ENCODE measurements at regions not wholly inside any gene's neighbourhood (a gene's known extent, or its start where the extent isn't known, plus 50 kb on each side); places are given as distances from the start of the nearest gene placed in this dataset.
"Not testable (repeated sequence)": the region's sequence is repeated elsewhere in the genome, so short reads cannot be mapped to it uniquely, and the experiment has no call there.

GRCh38 chr1:196366-196765 lies 255.1 kb downstream of the OR4F29 start:
- H3K36me3 ChIP-seq = not testable (repeated sequence)

GRCh38 chr1:191296-192049 lies 260.0 kb downstream of the OR4F29 start:
- H3K9me3 ChIP-seq; H3K27ac ChIP-seq; intact Hi-C loops (cut with DNase I); H3K4me3 ChIP-seq; H3K27me3 ChIP-seq; H3K4me1 ChIP-seq; DNase-seq: not testable (repeated sequence)
- 55 to 60% methylated on average over 13 to 14 of the region's 19 CpGs for WGBS, 2 donors
- peaks cover 0 to 12% (median 5%) of the 10 kb centered on the region in 3 donors for H3K36me3 ChIP-seq

More at GRCh38 chr1:196366-196765, 255.1 kb downstream of the OR4F29 start:
- DNase-seq; H3K27ac ChIP-seq; H3K4me3 ChIP-seq; H3K27me3 ChIP-seq; intact Hi-C loops (cut with DNase I); H3K9me3 ChIP-seq; H3K4me1 ChIP-seq: not testable (repeated sequence)
- no CpG with 5 or more reads among the region's 5 CpGs for WGBS, 2 donors

DNA sequence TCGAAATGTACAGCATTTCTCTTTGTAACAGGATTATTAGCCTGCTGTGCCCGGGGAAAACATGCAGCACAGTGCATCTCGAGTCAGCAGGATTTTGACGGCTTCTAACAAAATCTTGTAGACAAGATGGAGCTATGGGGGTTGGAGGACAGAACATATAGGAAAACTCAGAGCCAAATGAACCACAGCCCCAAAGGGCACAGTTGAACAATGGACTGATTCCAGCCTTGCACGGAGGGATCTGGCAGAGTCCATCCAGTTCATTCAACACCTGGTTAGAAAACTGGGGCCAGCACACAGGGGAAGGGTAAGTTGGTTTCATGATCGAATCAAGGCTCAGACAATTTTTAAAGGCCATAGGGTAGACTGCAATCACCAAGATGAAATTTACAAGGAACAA lies 260.8 kb downstream of the OR4F29 start:
- WGBS, 2 donors = 50 to 80% methylated on average over 2 to 3 of the region's 6 CpGs
- peaks cover 0 to 18% (median 6%) of the 10 kb centered on the region in 3 donors for H3K36me3 ChIP-seq
- H3K9me3 ChIP-seq; H3K27me3 ChIP-seq; H3K4me3 ChIP-seq; H3K4me1 ChIP-seq; intact Hi-C loops (cut with DNase I); DNase-seq; H3K27ac ChIP-seq: not testable (repeated sequence)

DNA sequence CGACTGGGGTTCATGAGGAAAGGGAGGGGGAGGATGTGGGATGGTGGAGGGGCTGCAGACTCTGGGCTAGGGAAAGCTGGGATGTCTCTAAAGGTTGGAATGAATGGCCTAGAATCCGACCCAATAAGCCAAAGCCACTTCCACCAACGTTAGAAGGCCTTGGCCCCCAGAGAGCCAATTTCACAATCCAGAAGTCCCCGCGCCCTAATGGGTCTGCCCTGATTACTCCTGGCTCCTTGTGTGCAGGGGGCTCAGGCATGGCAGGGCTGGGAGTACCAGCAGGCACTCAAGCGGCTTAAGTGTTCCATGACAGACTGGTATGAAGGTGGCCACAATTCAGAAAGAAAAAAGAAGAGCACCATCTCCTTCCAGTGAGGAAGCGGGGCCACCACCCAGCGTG lies 261.6 kb downstream of the OR4F29 start:
- H3K9me3 ChIP-seq; DNase-seq; H3K27me3 ChIP-seq; H3K4me3 ChIP-seq; H3K27ac ChIP-seq; H3K4me1 ChIP-seq; intact Hi-C loops (cut with DNase I): not testable (repeated sequence)
- peaks cover 0 to 18% (median 6%) of the 10 kb centered on the region in 3 donors for H3K36me3 ChIP-seq
- no CpG with 5 or more reads among the region's 8 CpGs for WGBS, 2 donors

DNA sequence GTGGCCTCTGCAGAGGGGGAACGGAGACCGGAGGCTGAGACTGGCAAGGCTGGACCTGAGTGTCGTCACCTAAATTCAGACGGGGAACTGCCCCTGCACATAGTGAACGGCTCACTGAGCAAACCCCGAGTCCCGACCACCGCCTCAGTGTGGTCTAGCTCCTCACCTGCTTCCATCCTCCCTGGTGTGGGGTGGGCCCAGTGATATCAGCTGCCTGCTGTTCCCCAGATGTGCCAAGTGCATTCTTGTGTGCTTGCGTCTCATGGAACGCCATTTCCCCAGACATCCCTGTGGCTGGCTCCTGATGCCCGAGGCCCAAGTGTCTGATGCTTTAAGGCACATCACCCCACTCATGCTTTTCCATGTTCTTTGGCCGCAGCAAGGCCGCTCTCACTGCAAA lies 262.2 kb downstream of the OR4F29 start:
- H3K27me3 ChIP-seq; intact Hi-C loops (cut with DNase I); DNase-seq; H3K9me3 ChIP-seq; H3K4me1 ChIP-seq; H3K27ac ChIP-seq; H3K4me3 ChIP-seq: not testable (repeated sequence)
- WGBS, 2 donors = no CpG with 5 or more reads among the region's 13 CpGs
- peaks cover 0 to 18% (median 6%) of the 10 kb centered on the region in 3 donors for H3K36me3 ChIP-seq

- H3K4me3 ChIP-seq; intact Hi-C loops (cut with DNase I); H3K27me3 ChIP-seq; H3K9me3 ChIP-seq; DNase-seq; H3K27ac ChIP-seq: not testable (repeated sequence)
- no CpG with 5 or more reads among the region's 6 CpGs for WGBS, 2 donors
- H3K36me3 ChIP-seq = peaks cover 0 to 18% (median 6%) of the 10 kb centered on the region in 3 donors
- H3K4me1 ChIP-seq = peaks cover 0 to 13% (median 0%) of the 10 kb centered on the region in 3 donors
Observed at GRCh38 chr1:187298-187697, 264.2 kb downstream of the OR4F29 start.

DNA sequence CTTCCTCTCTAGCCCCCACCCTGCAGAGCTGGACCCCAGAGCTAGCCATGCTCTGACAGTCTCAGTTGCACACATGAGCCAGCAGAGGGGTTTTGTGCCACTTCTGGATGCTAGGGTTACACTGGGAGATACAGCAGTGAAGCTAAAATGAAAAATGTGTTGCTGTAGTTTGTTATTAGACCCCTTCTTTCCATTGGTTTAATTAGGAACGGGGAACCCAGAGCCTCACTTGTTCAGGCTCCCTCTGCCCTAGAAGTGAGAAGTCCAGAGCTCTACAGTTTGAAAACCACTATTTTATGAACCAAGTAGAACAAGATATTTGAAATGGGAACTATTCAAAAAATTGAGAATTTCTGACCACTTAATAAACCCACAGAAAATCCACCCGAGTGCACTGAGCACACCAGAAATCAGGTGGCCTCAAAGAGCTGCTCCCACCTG lies 264.8 kb downstream of the OR4F29 start:
- H3K4me3 ChIP-seq; intact Hi-C loops (cut with DNase I); H3K27ac ChIP-seq; DNase-seq; H3K9me3 ChIP-seq; H3K27me3 ChIP-seq: not testable (repeated sequence)
- H3K36me3 ChIP-seq = peaks cover 0 to 18% (median 6%) of the 10 kb centered on the region in 3 donors
- 75 to 81% methylated on average over 2 of the region's 2 CpGs for WGBS, 2 donors
- peaks cover 0 to 13% (median 0%) of the 10 kb centered on the region in 3 donors for H3K4me1 ChIP-seq

DNA sequence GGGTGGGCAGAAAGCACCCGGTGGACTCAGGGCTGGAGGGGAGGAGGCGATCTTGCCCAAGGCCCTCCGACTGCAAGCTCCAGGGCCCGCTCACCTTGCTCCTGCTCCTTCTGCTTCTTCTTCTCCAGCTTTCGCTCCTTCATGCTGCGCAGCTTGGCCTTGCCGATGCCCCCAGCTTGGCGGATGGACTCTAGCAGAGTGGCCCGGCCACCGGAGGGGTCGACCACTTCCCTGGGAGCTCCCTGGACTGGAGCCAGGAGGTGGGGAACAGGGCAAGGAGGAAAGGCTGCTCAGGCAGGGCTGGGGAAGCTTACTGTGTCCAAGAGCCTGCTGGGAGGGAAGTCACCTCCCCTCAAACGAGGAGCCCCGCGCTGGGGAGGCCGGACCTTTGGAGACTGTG lies 265.3 kb downstream of the OR4F29 start:
- H3K4me3 ChIP-seq; DNase-seq; intact Hi-C loops (cut with DNase I); H3K27me3 ChIP-seq; H3K9me3 ChIP-seq; H3K27ac ChIP-seq; H3K4me1 ChIP-seq: not testable (repeated sequence)
- WGBS, 2 donors = no CpG with 5 or more reads among the region's 15 CpGs
- H3K36me3 ChIP-seq = peaks cover 0 to 15% (median 6%) of the 10 kb centered on the region in 3 donors

- H3K4me1 ChIP-seq; H3K27ac ChIP-seq; intact Hi-C loops (cut with DNase I); H3K27me3 ChIP-seq; DNase-seq; H3K4me3 ChIP-seq; H3K9me3 ChIP-seq: not testable (repeated sequence)
- peaks cover 0 to 12% (median 6%) of the 10 kb centered on the region in 3 donors for H3K36me3 ChIP-seq
- no CpG with 5 or more reads among the region's 13 CpGs for WGBS, 2 donors
Observed at GRCh38 chr1:185526-185925, 266.0 kb downstream of the OR4F29 start.

- H3K4me1 ChIP-seq; DNase-seq; intact Hi-C loops (cut with DNase I); H3K9me3 ChIP-seq; H3K27me3 ChIP-seq; H3K4me3 ChIP-seq; H3K27ac ChIP-seq: not testable (repeated sequence)
- H3K36me3 ChIP-seq = peaks cover 0 to 12% (median 6%) of the 10 kb centered on the region in 3 donors
- 20 to 50% methylated on average over 1 to 2 of the region's 3 CpGs for WGBS, 2 donors
Observed at GRCh38 chr1:184336-184686, 267.2 kb downstream of the OR4F29 start.

DNA sequence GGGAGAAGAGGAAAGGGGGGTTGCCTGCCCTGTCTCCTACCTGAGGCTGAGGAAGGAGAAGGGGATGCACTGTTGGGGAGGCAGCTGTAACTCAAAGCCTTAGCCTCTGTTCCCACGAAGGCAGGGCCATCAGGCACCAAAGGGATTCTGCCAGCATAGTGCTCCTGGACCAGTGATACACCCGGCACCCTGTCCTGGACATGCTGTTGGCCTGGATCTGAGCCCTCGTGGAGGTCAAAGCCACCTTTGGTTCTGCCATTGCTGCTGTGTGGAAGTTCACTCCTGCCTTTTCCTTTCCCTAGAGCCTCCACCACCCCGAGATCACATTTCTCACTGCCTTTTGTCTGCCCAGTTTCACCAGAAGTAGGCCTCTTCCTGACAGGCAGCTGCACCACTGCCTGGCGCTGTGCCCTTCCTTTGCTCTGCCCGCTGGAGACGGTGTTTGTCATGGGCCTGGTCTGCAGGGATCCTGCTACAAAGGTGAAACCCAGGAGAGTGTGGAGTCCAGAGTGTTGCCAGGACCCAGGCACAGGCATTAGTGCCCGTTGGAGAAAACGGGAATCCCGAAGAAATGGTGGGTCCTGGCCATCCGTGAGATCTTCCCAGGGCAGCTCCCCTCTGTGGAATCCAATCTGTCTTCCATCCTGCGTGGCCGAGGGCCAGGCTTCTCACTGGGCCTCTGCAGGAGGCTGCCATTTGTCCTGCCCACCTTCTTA lies 267.7 kb downstream of the OR4F29 start:
- H3K27me3 ChIP-seq; H3K9me3 ChIP-seq; H3K27ac ChIP-seq; H3K4me1 ChIP-seq; H3K4me3 ChIP-seq; intact Hi-C loops (cut with DNase I); DNase-seq: not testable (repeated sequence)
- H3K36me3 ChIP-seq = peaks cover 0 to 12% (median 6%) of the 10 kb centered on the region in 3 donors
- WGBS, 2 donors = 62 to 68% methylated on average over 3 to 9 of the region's 13 CpGs

- H3K27ac ChIP-seq; DNase-seq; H3K4me3 ChIP-seq; H3K9me3 ChIP-seq; intact Hi-C loops (cut with DNase I); H3K27me3 ChIP-seq; H3K4me1 ChIP-seq: not testable (repeated sequence)
- H3K36me3 ChIP-seq = peaks cover 0 to 12% (median 6%) of the 10 kb centered on the region in 3 donors
- WGBS, 2 donors = 96% methylated on average over 6 of the region's 10 CpGs; no CpG with 5 or more reads in 1 of the 2 donors
Observed at GRCh38 chr1:183081-183480, 268.4 kb downstream of the OR4F29 start.

DNA sequence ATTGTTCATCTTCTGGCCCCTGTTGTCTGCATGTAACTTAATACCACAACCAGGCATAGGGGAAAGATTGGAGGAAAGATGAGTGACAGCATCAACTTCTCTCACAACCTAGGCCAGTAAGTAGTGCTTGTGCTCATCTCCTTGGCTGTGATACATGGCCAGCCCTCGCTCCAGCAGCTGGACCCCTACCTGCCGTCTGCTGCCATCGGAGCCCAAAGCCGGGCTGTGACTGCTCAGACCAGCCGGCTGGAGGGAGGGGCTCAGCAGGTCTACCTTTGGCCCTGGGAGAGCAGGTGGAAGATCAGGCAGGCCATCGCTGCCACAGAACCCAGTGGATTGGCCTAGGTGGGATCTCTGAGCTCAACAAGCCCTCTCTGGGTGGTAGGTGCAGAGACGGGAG lies 268.8 kb downstream of the OR4F29 start:
- H3K27me3 ChIP-seq; DNase-seq; H3K27ac ChIP-seq; H3K4me1 ChIP-seq; intact Hi-C loops (cut with DNase I); H3K4me3 ChIP-seq; H3K9me3 ChIP-seq: not testable (repeated sequence)
- H3K36me3 ChIP-seq = peaks cover 0 to 12% (median 6%) of the 10 kb centered on the region in 3 donors
- 100% methylated on average over 2 of the region's 7 CpGs; no CpG with 5 or more reads in 1 of the 2 donors for WGBS, 2 donors
